Stimulated activated CD4-positive, alpha-beta T cell treated with anti-CD3 and anti-CD28 coated beads, Interleukin-4, amount 100 ng/mL, for 4 hours (primary cell): ENCODE measurements at regions not wholly inside any gene's neighbourhood (a gene's known extent, or its start where the extent isn't known, plus 50 kb on each side); places are given as distances from the start of the nearest gene placed in this dataset.
"Not testable (repeated sequence)": the region's sequence is repeated elsewhere in the genome, so short reads cannot be mapped to it uniquely, and the experiment has no call there.

ENCODE experiments used
- DNase-seq, 2 experiments: peaks; one replicate each; pipeline ENCODE4 v3.0.0-alpha.2; 2020

GRCh38 chr2:6143812-6144211 lies 451.6 kb downstream of the SOX11 start:
- DNase-seq: no peak

DNA sequence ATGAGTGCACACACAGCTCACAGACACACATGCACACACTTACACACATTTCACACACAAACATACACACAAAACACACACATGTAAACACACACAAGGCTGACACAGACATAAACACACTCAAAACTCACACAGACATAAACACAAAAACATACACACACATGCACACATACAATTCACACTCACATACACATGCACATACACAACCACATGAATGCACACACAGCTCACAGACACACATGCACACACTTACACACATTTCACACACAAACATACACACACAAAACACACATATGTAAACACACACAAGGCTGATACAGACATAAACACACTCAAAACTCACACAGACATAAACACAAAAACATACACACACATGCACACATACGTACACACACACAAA lies 455.0 kb downstream of the SOX11 start:
- not testable (repeated sequence) for DNase-seq

GRCh38 chr2:6148882-6149281 lies 456.7 kb downstream of the SOX11 start:
- DNase-seq: no peak

DNA sequence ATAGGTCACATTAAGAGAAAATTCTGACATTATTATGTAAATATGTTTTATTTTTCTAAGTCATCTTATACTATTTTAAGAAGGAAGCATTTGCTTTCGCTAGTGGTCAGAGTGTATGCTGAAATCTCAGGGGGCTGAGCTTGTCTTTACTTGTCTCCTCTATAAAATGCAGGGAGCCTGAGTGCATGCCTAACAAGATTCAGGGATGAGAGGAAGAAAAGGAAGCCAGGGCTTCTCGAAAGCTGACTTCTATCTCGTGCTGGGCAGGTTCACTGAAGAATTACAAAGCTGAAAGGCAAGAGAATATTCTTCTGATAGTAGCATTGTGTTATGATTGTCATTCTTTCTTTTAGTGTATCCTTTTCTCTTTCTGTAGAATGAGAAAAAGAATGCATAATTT lies 467.4 kb downstream of the SOX11 start:
- no peak for DNase-seq

DNA sequence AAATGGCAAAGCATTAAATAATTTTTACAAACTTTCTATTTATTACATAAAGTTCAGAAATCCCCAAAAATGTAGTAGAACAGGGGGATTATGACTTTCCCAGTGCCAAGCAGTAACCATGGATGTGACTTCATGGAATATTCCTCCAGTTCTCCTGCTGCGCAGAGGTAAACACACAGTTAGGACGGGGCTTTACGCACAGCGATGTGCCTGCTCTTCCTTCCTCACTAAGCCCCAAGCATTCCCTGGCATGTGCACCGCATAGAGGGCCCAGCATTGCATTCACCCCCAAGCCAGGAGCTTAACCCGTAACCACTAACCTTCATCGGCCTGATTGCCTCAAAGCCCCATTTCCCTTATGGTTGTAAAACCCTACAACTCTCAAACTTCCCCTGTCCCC lies 471.7 kb downstream of the SOX11 start:
- DNase-seq: no peak

GRCh38 chr2:6164986-6165747 lies 473.0 kb downstream of the SOX11 start:
- no peak for DNase-seq

- DNase-seq: no peak
These were observed 475.5 kb downstream of the SOX11 start for GRCh38 chr2:6167592-6168138.

GRCh38 chr2:6168485-6168884 lies 476.3 kb downstream of the SOX11 start:
- DNase-seq: no peak

- DNase-seq: no peak
These were observed 479.1 kb downstream of the SOX11 start for GRCh38 chr2:6171294-6171693.

GRCh38 chr2:6177811-6178210 lies 485.6 kb downstream of the SOX11 start:
- no peak for DNase-seq

DNA sequence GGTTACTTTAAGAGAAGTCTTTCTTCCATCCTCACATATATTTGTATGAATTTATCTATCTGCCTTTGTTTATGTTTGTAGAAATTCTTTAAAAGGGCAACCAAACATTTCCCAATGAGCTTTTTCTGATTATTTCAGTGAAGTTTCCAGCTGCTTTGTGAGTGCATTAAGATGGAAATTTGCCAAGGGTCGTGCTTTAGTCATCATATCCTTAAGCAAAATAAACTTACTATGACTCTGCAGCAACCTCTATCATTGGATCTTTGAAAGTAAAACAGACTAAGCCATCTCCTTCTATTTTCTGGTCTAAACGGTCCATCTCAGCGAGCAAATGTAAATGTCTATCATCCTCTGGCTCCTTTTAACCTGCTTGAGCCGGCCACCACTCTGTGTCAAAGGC lies 489.3 kb downstream of the SOX11 start:
- no peak for DNase-seq

- no peak for DNase-seq
These were observed 489.7 kb downstream of the SOX11 start for GRCh38 chr2:6181926-6182325.

- no peak for DNase-seq
These were observed 491.0 kb downstream of the SOX11 start for GRCh38 chr2:6183226-6183625.

DNA sequence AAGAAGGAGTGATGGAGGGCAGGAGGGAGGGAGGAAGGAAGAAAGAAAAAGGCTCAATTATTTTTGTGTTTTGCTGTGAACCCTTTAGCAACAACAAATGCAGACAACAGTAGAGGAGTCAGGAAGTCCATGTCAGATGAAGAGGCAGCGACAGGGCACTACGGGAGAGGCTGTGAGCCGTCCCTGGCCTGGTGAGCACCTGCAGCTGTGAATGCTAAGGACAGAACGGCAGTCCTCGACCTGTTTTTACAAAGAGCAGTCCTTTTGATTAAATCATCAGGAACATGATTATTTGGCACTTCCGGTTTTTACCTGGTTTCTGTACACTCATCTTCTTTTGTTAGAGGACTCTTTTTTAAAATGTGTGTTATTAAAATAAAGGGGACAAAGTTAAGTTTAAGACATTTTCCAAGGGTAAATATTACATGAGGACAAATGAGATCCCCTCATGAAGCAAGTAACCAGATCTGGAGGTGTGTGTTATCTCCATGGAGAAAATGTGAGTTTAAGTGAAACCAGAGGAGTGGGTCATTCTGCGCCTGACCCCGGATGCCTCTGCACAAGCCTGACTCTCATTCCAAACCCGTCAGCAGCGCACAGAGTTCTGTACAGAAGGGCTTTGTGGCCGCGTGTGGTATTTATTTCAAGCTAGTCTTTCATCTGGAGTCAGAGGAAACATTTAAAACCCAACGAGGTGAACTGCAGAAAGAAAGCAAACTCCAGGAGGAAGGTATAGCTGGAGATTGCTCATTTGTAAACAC lies 492.5 kb downstream of the SOX11 start:
- no peak for DNase-seq

DNA sequence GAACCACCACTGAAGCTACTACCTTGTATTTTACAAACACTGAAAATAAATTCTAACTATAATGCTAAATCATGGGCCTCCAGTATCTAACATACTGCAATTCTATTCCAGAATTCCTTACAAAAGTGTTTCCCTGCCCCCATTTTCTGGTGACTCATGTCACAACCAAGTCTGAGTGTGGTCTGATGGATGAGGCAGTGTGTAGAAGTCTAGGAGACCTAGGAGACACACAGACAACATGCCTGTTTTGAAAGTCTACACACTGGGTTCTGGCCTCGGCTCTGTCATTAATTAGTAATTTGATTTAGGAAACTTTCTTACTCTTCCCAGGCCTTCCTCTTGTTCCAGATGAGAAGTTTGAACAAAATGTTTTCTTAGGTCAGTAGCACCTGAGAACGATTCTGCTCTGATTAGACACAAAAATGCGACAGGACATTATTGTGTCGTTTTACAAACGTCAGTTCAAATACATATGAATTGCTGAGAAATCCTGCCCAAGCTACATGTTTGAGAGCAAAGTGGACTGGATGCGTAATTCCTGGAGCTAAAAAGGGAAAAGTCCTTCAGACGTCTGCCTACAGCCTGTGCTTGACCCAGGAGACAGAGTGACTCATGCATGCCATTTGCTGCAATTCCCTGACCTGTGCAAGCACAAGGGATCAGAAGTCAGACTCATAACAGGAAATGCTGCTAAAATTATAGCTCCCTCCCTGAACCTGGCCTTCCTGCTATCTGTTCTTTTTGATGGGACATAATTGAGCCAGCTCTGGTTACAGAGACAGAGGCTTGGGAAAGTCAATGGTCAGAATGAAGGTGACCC lies 494.4 kb downstream of the SOX11 start:
- no peak for DNase-seq

GRCh38 chr2:6196449-6196848 lies 504.3 kb downstream of the SOX11 start:
- no peak for DNase-seq

- not testable (repeated sequence) for DNase-seq
These were observed 506.3 kb downstream of the SOX11 start for GRCh38 chr2:6198370-6198919.

GRCh38 chr2:6202756-6203155 lies 510.6 kb downstream of the SOX11 start:
- no peak for DNase-seq

DNA sequence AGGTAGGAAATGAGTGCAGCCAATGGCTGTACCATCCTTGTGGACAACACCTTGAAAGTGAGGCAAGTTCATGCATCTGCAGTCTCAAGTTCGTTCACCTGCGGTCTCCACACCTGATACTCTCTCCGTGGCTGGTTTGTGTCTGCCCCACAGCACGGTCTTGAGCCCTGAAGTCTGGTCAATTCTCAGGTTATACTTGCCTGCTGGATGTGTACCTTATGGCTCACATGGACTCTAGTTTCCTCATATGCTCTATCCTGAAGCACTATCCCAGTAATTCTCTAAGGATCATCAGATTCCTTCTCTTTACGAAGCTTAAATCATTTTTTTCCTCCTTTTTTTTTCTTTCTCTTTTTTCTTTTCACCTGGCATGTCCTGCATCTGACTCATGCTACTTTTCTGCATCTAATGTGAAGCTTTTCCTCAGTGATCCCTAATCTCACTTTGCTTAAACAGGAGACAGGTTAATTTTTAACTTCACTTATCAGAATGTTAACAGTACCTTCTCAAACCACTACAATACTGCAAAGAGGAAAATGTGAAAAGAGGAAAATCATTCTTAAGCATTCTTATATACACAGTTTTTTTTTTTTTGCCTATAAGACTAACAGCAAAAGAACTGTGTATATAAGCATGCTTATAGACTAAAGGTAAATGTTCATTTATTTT lies 511.2 kb downstream of the SOX11 start:
- DNase-seq: no peak

- DNase-seq: no peak
These were observed 514.7 kb downstream of the SOX11 start for GRCh38 chr2:6206882-6207281.

- DNase-seq: no peak
These were observed 519.1 kb downstream of the SOX11 start for GRCh38 chr2:6211236-6211635.

DNA sequence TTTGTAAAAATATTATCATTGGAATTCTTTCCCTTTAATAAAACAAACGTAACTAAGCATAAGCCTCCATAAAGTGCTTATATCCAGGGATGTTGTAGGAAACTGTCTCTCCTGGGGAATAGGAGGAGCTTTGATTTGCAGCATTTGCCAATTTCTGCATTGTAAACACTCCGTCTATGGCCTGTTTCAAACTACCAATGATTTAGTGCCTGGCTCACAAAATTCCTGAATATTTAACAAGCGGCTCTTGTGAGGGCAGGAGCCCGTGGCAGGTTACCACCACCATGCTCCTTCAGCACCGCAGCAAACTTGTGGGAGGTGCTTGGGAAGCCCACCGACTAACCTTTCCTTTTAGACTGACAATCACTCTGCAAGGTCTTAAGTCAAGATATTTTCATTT lies 520.3 kb downstream of the SOX11 start:
- no peak for DNase-seq
